GM12878 (cell line): ENCODE measurements at regions not wholly inside any gene's neighbourhood (a gene's known extent, or its start where the extent isn't known, plus 50 kb on each side); places are given as distances from the start of the nearest gene placed in this dataset.

Source experiments
- ATF2 ChIP-seq: IDR thresholded peaks from 2 replicates; pipeline ENCODE4 v1.6.1; 2012; ENCODE audit warnings: low read length, inconsistent platforms
- BRCA1 ChIP-seq: IDR thresholded peaks from 2 replicates; pipeline ENCODE4 v1.6.1; 2011; ENCODE audit warnings: low read depth, low read length, improper control_type of control experiment
- CBX5 ChIP-seq: sonication (generic); IDR thresholded peaks from 2 replicates; pipeline ENCODE4 v1.6.1; 2016; ENCODE audit warnings: low read depth, moderate library complexity, mild to moderate bottlenecking, inconsistent platforms
- EZH2 ChIP-seq: IDR thresholded peaks from 2 replicates; pipeline ENCODE4 v1.6.1; 2012; ENCODE audit warnings: low read depth, mild to moderate bottlenecking, control low read depth, inconsistent platforms, low read length, borderline replicate concordance; ENCODE audit not compliant: control insufficient read depth
- RCOR1 ChIP-seq: conservative IDR thresholded peaks from 2 replicates; pipeline ENCODE4 v1.6.1; 2012; ENCODE audit warnings: low read depth, low read length, improper control_type of control experiment
- RELA ChIP-seq: fragments of 450-650 bp; IDR thresholded peaks from 2 replicates; pipeline ENCODE4 v1.8.0; 2014; ENCODE audit warnings: borderline replicate concordance; ENCODE audit not compliant: partially characterized antibody
- RFX5 ChIP-seq: IDR thresholded peaks from 2 replicates; pipeline ENCODE4 v1.6.1; 2011; ENCODE audit warnings: low read depth, low read length, improper control_type of control experiment
- TF ChIP-seq, protein P1 (sequence below): IDR thresholded peaks from 2 replicates; pipeline ENCODE4 v1.6.1; 2012; ENCODE audit warnings: low read depth, low read length, improper control_type of control experiment

DNA sequence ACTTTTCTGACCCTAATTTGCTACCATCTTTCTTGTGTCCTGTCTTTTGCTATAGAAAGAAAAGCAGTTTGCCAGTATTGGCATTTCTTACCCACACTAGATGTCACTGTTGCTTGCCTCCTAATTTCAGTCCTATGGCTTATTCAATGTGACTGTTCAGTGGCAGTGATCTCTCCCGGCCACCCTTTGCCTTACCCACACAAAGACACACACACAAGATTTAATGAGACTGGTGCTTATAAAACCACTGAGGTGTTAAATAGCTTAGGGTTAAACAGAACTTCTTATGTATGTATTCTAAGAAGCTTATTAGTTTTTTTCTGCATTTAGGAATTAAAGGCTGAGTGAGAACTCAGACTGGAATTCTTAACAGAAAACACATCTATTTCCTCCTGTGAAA lies 233.6 kb upstream of the ASCC3 start:
- no peak for TF ChIP-seq RFX5
- no peak for TF ChIP-seq BRCA1
- TF ChIP-seq RELA = no peak
- TF ChIP-seq RCOR1 = no peak
- no peak for TF ChIP-seq EZH2
- TF ChIP-seq ATF2 = no peak
- TF ChIP-seq, protein P1, sequence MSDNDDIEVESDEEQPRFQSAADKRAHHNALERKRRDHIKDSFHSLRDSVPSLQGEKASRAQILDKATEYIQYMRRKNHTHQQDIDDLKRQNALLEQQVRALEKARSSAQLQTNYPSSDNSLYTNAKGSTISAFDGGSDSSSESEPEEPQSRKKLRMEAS = no peak
- no peak for TF ChIP-seq CBX5
